ENCODE measurements at regions not wholly inside any gene's neighbourhood (a gene's known extent, or its start where the extent isn't known, plus 50 kb on each side); places are given as distances from the start of the nearest gene placed in this dataset.

- DNase-seq (ENCODE audit: insufficient read length, low spot score): no peak
- FAIRE-seq: no peak
- TF ChIP-seq, protein P1, sequence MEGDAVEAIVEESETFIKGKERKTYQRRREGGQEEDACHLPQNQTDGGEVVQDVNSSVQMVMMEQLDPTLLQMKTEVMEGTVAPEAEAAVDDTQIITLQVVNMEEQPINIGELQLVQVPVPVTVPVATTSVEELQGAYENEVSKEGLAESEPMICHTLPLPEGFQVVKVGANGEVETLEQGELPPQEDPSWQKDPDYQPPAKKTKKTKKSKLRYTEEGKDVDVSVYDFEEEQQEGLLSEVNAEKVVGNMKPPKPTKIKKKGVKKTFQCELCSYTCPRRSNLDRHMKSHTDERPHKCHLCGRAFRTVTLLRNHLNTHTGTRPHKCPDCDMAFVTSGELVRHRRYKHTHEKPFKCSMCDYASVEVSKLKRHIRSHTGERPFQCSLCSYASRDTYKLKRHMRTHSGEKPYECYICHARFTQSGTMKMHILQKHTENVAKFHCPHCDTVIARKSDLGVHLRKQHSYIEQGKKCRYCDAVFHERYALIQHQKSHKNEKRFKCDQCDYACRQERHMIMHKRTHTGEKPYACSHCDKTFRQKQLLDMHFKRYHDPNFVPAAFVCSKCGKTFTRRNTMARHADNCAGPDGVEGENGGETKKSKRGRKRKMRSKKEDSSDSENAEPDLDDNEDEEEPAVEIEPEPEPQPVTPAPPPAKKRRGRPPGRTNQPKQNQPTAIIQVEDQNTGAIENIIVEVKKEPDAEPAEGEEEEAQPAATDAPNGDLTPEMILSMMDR (IDR thresholded peaks at IDR 0.05; ENCODE audit: insufficient read depth, missing control alignments): no peak
Measured at GRCh38 chr1:72650843-72651435, 368.6 kb upstream of the NEGR1 start.

GRCh38 chr1:72649991-72650390 lies 367.7 kb upstream of the NEGR1 start:
- FAIRE-seq: no peak
- DNase-seq (ENCODE audit: insufficient read length, low spot score): no peak

DNA sequence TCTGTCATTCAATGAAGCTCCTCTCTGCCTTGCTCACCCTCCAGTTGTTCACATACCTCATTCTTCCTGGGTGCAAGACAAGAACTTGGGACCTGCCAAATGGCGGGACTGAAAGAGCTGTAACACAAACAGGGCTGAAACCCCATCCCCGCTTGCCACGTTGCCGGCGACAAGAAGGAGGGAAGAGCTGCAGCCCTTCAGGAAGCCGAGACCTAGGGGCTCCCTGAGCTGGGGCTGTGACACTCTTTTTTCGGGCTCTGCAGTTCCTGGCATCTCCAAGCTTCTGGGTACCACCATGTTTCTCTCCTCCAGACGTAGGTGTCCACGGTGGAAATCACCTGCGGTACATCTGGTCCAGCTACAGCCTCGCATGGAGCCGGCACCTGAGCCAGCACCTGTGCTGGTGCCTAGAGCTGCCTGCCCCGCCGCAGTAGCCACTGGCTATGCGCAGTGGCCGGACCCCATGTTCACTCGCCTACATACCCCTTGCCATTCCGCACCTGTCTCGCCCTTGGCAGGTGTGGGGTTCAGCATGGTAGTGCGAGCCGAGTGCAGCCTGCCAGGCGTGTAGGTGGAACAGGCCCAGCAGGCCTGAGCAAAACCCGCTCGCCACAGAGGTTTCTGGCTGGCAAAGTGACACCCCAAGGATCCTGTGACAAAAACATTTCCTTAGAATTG lies 367.0 kb upstream of the NEGR1 start:
- TF ChIP-seq, protein P1 (IDR thresholded peaks at IDR 0.05; ENCODE audit: insufficient read depth, missing control alignments): no peak
- no peak for FAIRE-seq
- DNase-seq (ENCODE audit: insufficient read length, low spot score): no peak

More at GRCh38 chr1:72649991-72650390, 367.7 kb upstream of the NEGR1 start:
- TF ChIP-seq, protein P1 (IDR thresholded peaks at IDR 0.05; ENCODE audit: insufficient read depth, missing control alignments): no peak

GRCh38 chr1:72648465-72648864 lies 366.1 kb upstream of the NEGR1 start:
- no peak for DNase-seq (ENCODE audit: insufficient read length, low spot score)
- no peak for FAIRE-seq
- TF ChIP-seq, protein P1 (IDR thresholded peaks at IDR 0.05; ENCODE audit: insufficient read depth, missing control alignments): no peak

- TF ChIP-seq, protein P1 (IDR thresholded peaks at IDR 0.05; ENCODE audit: insufficient read depth, missing control alignments): no peak
- DNase-seq (ENCODE audit: insufficient read length, low spot score) (no peak), FAIRE-seq (no peak)
Measured at GRCh38 chr1:72643142-72643541, 360.8 kb upstream of the NEGR1 start.

- TF ChIP-seq, protein P1 (IDR thresholded peaks at IDR 0.05; ENCODE audit: insufficient read depth, missing control alignments): no peak
- FAIRE-seq: no peak
- no peak for DNase-seq (ENCODE audit: insufficient read length, low spot score)
Measured at GRCh38 chr1:72637593-72637992, 355.3 kb upstream of the NEGR1 start.

DNA sequence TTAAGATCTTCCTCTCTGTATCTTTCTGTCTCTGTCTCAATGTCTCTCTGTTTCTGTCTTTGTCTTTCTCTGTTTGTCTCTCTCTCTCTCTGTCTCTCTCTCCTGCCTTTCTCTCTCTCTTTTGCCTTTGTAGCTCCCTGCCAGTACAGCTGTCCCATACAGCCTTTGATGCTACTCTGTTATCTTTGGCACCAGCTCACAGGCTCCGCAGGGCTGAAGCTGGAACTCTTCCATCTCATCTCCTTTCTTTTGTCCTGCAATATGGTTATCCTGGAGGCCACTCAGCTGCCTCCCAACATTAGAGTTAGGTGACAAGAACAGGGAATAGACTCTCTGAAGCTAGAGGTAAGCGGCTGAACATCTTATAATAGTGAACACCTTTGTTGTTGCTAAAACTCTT lies 354.3 kb upstream of the NEGR1 start:
- TF ChIP-seq, protein P1 (IDR thresholded peaks at IDR 0.05; ENCODE audit: insufficient read depth, missing control alignments): no peak
- FAIRE-seq (no peak), DNase-seq (ENCODE audit: insufficient read length, low spot score) (no peak)
